GM12865 (cell line): ENCODE measurements at regions not wholly inside any gene's neighbourhood (a gene's known extent, or its start where the extent isn't known, plus 50 kb on each side); places are given as distances from the start of the nearest gene placed in this dataset.

Source experiments
- DNase-seq: peaks from one replicate; pipeline ENCODE4 v3.0.0; 2010; ENCODE audit warnings: low read depth
- H3K4me3 ChIP-seq: 2 replicates; pipeline ENCODE4 v1.5.1; 2011; ENCODE audit warnings: mild to moderate bottlenecking, low read depth, low read length, control low read depth
- TF ChIP-seq, protein P1 (sequence below): IDR thresholded peaks from 2 replicates; pipeline ENCODE4 v1.5.1; 2011; ENCODE audit warnings: low read length, control low read depth, low read depth, inconsistent platforms; ENCODE audit not compliant: insufficient read depth; ENCODE audit errors: missing control alignments

GRCh38 chr6:23712756-23713155, 413.3 kb upstream of the NRSN1 start:
- no peak for DNase-seq
- TF ChIP-seq, protein P1, sequence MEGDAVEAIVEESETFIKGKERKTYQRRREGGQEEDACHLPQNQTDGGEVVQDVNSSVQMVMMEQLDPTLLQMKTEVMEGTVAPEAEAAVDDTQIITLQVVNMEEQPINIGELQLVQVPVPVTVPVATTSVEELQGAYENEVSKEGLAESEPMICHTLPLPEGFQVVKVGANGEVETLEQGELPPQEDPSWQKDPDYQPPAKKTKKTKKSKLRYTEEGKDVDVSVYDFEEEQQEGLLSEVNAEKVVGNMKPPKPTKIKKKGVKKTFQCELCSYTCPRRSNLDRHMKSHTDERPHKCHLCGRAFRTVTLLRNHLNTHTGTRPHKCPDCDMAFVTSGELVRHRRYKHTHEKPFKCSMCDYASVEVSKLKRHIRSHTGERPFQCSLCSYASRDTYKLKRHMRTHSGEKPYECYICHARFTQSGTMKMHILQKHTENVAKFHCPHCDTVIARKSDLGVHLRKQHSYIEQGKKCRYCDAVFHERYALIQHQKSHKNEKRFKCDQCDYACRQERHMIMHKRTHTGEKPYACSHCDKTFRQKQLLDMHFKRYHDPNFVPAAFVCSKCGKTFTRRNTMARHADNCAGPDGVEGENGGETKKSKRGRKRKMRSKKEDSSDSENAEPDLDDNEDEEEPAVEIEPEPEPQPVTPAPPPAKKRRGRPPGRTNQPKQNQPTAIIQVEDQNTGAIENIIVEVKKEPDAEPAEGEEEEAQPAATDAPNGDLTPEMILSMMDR = no peak
- no peak overlapping the region for H3K4me3 ChIP-seq

- TF ChIP-seq, protein P1 = no peak
- H3K4me3 ChIP-seq = no peak overlapping the region
- peak; percentile 14 for DNase-seq
Measured at GRCh38 chr6:23713211-23713610, 412.8 kb upstream of the NRSN1 start.

DNA sequence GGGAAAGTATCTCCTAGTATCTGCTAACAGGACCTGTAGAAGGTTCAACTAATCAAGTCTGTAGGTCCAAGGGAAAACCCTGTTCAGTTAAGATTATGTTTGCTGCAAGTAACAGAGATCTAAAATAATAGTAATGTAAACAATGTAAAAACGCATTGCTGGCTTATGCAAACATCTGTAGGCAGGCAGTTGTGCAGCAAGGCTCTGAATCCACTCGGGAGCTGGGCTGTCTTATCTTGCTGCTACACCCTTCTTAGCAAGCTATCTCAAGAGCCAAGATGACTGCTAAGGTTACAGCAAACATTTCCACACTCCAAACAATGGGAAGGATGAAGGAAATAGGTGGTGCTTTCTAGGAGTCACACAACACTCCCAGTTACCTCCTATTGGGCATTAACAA, 397.3 kb upstream of the NRSN1 start:
- TF ChIP-seq, protein P1 = no peak
- no peak for DNase-seq
- no peak overlapping the region for H3K4me3 ChIP-seq

GRCh38 chr6:23731609-23732008, 394.4 kb upstream of the NRSN1 start:
- H3K4me3 ChIP-seq = no peak overlapping the region
- TF ChIP-seq, protein P1 = no peak
- DNase-seq = no peak

DNA sequence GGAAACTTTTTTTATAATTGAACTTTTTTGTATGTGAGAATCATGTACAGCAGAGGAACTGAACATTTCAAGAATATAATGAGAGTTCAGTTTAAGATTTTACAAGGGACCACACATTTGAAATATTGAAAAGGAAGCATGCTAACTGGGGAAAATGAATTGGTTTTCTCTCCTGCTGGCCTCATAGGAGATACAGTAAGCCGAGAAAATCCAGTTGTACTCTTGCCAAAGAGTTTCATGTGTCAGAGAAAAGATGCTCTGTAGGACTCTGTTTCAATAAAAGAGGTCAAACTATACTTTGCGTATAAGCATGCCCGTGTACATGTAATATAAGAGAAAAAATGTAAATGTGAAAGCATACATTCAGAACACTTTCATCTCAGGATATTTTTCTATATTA, 393.5 kb upstream of the NRSN1 start:
- no peak for DNase-seq
- no peak overlapping the region for H3K4me3 ChIP-seq
- TF ChIP-seq, protein P1 = no peak

- DNase-seq = no peak
- TF ChIP-seq, protein P1 = no peak
- no peak overlapping the region for H3K4me3 ChIP-seq
Measured at GRCh38 chr6:23735151-23735550, 390.9 kb upstream of the NRSN1 start.

GRCh38 chr6:23736577-23736976, 389.4 kb upstream of the NRSN1 start:
- TF ChIP-seq, protein P1 = no peak
- no peak for DNase-seq
- no peak overlapping the region for H3K4me3 ChIP-seq
